ENCODE measurements at regions not wholly inside any gene's neighbourhood (a gene's known extent, or its start where the extent isn't known, plus 50 kb on each side); places are given as distances from the start of the nearest gene placed in this dataset.
A peak's percentile ranks its signal among the peaks of the same experiment; 100 is the strongest.

- TF ChIP-seq, protein P1, sequence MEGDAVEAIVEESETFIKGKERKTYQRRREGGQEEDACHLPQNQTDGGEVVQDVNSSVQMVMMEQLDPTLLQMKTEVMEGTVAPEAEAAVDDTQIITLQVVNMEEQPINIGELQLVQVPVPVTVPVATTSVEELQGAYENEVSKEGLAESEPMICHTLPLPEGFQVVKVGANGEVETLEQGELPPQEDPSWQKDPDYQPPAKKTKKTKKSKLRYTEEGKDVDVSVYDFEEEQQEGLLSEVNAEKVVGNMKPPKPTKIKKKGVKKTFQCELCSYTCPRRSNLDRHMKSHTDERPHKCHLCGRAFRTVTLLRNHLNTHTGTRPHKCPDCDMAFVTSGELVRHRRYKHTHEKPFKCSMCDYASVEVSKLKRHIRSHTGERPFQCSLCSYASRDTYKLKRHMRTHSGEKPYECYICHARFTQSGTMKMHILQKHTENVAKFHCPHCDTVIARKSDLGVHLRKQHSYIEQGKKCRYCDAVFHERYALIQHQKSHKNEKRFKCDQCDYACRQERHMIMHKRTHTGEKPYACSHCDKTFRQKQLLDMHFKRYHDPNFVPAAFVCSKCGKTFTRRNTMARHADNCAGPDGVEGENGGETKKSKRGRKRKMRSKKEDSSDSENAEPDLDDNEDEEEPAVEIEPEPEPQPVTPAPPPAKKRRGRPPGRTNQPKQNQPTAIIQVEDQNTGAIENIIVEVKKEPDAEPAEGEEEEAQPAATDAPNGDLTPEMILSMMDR (IDR thresholded peaks at IDR 0.05), result peak; percentile 25
- TF ChIP-seq EZH2 (IDR thresholded peaks at IDR 0.05), result no peak
These were observed 371.8 kb upstream of the NRSN1 start for GRCh38 chr6:23754197-23754596.

All from neural progenitor cell (in vitro differentiated cells).